Neutrophil (primary cell): ENCODE measurements at regions not wholly inside any gene's neighbourhood (a gene's known extent, or its start where the extent isn't known, plus 50 kb on each side); places are given as distances from the start of the nearest gene placed in this dataset.

ENCODE experiments used
- H3K27ac ChIP-seq: fragments of 200-600 bp; sonication (generic); 2 replicates; pipeline ENCODE4 v1.5.1; 2016; ENCODE audit warnings: mild to moderate bottlenecking, moderate library complexity
- H3K27me3 ChIP-seq: fragments of 200-600 bp; sonication (generic); 2 replicates; pipeline ENCODE4 v1.6.0; 2016; ENCODE audit warnings: mild to moderate bottlenecking
- H3K36me3 ChIP-seq: fragments of 200-600 bp; sonication (generic); 2 replicates; pipeline ENCODE4 v1.5.1; 2017
- H3K4me1 ChIP-seq, 2 experiments: fragments of 200-600 bp in 1 of 2; sonication (generic) in 1 of 2; 1 replicate in 1 of 2; 2 replicates in 1 of 2; pipeline versions ENCODE4 v1.5.1 to v1.6.1; 2013 to 2016; ENCODE audit warnings: low read depth in 1 of 2, low read length in 1 of 2, mild to moderate bottlenecking in 1 of 2, moderate library complexity in 1 of 2; ENCODE audit not compliant: control insufficient read depth in 1 of 2, insufficient read depth in 1 of 2
- H3K4me3 ChIP-seq, 2 experiments: fragments of 200-600 bp in 1 of 2; sonication (generic) in 1 of 2; 1 replicate in 1 of 2; 2 replicates in 1 of 2; pipeline ENCODE4 v1.5.1; 2013 to 2016; ENCODE audit warnings: low read depth in 1 of 2, low read length in 1 of 2, mild to moderate bottlenecking in 1 of 2, moderate library complexity in 1 of 2
- H3K9me3 ChIP-seq: fragments of 200-600 bp; sonication (generic); 2 replicates; pipeline ENCODE4 v1.5.1; 2016
- TF ChIP-seq, protein P1 (sequence below): fragments of 200-600 bp; sonication (generic); IDR thresholded peaks from 2 replicates; pipeline ENCODE4 v1.5.1; 2016; ENCODE audit warnings: antibody characterized with exemption

DNA sequence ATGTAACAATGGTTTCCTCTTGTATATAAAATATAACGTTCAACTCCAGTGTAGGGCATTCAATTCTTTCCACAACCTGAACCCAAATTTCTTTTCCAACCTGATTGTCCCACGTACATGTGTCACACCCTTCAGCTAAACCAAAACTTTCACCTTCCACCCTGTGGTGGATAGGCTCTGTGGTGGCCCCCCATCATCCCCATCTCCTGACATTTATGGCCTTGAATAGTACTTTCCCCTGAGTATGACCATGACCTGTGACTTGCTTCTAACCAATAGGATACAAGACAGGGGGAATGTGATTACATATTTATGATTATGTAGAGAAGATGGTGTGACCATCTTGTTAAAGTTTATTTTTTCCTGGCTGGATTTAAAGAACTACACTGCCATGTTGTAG is 377.0 kb downstream of the PTPRC start:
- no peaks in the 10 kb centered on the region for H3K36me3 ChIP-seq
- no peaks in the 10 kb centered on the region for H3K4me1 ChIP-seq
- H3K4me3 ChIP-seq: no peak overlapping the region
- no peaks in the 10 kb centered on the region for H3K27me3 ChIP-seq
- no peak overlapping the region for H3K27ac ChIP-seq
- no peaks in the 10 kb centered on the region for H3K9me3 ChIP-seq
- TF ChIP-seq, protein P1, sequence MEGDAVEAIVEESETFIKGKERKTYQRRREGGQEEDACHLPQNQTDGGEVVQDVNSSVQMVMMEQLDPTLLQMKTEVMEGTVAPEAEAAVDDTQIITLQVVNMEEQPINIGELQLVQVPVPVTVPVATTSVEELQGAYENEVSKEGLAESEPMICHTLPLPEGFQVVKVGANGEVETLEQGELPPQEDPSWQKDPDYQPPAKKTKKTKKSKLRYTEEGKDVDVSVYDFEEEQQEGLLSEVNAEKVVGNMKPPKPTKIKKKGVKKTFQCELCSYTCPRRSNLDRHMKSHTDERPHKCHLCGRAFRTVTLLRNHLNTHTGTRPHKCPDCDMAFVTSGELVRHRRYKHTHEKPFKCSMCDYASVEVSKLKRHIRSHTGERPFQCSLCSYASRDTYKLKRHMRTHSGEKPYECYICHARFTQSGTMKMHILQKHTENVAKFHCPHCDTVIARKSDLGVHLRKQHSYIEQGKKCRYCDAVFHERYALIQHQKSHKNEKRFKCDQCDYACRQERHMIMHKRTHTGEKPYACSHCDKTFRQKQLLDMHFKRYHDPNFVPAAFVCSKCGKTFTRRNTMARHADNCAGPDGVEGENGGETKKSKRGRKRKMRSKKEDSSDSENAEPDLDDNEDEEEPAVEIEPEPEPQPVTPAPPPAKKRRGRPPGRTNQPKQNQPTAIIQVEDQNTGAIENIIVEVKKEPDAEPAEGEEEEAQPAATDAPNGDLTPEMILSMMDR: no peak

DNA sequence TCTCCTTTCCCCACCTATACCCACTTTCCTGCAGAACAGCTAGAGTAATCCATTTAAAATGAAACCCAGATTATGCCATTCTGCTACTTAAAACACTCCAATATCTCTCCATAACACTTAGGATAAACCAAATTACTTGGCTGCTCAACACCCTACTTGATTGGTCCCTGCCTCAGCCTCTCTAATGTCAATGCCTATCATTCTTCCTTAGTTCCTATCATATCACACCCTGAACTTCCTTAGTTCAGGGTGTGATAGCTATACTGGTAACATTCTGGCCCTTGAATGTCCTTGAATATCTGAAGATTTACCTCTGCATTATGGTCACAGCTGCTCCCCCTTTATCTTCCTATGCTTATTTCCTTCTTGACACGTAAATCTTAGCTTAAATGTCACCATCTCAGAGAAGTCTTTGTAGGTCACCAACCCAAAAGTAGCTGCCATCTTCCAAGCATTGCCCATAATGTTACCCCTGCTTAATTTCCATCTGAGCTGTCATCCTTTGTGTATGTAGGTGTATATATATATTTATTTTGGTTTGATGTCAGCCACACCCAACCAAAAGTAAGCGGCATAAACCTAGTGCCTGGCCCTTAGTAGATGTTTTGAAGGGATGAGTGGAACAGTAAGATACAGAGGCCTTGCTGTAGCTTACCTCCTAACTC is 379.8 kb downstream of the PTPRC start:
- Histone ChIP-seq H3K36me3 (no peaks in the 10 kb centered on the region), H3K27me3 (no peaks in the 10 kb centered on the region), H3K9me3 (no peaks in the 10 kb centered on the region), H3K4me3 (no peak overlapping the region), H3K27ac (no peak overlapping the region), H3K4me1 (no peaks in the 10 kb centered on the region)
- TF ChIP-seq, protein P1: no peak

DNA sequence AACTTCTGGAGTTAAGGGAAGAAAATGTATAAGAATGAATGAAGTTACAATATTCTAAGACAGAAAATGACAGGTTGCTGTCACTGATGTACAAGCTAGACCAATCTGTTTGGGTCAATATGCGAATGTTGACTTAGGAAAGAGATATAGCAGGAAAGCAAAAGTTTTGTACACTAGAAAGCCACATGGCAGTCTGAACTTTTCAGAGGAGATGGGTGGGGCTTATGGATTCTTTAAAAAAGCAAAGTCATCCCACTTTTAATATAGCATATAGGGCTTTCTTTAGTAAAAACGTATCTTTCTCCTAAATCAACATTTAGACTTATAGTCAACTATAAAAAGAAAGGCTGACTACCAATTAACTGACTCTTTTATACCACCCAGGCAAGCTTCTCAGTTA is 381.2 kb downstream of the PTPRC start:
- Histone ChIP-seq H3K27me3 (no peaks in the 10 kb centered on the region), H3K4me1 (no peaks in the 10 kb centered on the region), H3K9me3 (no peaks in the 10 kb centered on the region), H3K36me3 (no peaks in the 10 kb centered on the region), H3K27ac (no peak overlapping the region), H3K4me3 (no peak overlapping the region)
- TF ChIP-seq, protein P1: no peak

DNA sequence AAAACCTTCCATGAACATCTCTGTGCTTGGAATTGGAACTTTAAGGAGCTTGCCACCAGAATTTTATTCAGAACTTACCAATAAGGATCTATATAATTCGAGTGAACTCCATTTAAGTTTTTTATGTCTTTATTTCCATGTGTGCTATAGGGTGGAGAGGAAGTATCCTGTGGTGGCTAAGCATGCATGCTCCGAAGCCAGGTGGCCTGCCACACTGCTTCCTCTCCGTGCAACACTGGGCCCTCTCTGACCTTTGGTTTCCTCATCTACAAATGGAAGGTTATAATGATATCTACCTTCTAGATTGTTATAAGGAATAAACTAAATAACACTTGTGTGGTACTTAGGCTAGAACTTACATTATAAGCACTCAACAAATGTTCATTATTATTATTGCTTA is 382.1 kb downstream of the PTPRC start:
- TF ChIP-seq, protein P1: no peak

DNA sequence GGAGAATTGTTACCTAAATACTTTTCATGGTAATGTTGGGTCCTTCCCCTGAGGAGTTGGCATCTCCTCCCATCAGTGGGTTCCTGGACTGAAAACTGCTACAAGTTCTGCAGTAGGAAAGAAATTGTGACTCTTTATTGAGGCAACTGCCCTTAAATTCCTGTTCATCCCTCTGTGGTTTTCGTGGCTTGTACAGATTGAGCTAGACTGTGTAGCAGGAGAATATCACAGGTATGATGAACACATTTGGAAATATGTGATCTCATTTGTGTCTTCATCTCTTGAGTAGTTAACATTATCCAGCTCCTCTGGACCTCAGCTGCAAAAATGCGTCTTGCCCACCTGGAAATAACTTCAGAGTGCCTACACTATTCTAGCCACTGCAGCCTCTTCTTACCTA is 390.6 kb downstream of the PTPRC start:
- H3K27ac ChIP-seq: no peak overlapping the region
- no peak overlapping the region for H3K4me3 ChIP-seq
- TF ChIP-seq, protein P1: no peak
- H3K9me3 ChIP-seq: no peaks in the 10 kb centered on the region
- H3K4me1 ChIP-seq: no peaks in the 10 kb centered on the region
- H3K27me3 ChIP-seq: no peaks in the 10 kb centered on the region
- H3K36me3 ChIP-seq: no peaks in the 10 kb centered on the region

More for the DNA sequence above, 382.1 kb downstream of the PTPRC start:
- H3K4me1 ChIP-seq: no peaks in the 10 kb centered on the region
- no peaks in the 10 kb centered on the region for H3K27me3 ChIP-seq
- H3K9me3 ChIP-seq: no peaks in the 10 kb centered on the region
- no peak overlapping the region for H3K27ac ChIP-seq
- H3K4me3 ChIP-seq: no peak overlapping the region
- no peaks in the 10 kb centered on the region for H3K36me3 ChIP-seq
